MCF 10A (cell line): ENCODE measurements at regions not wholly inside any gene's neighbourhood (a gene's known extent, or its start where the extent isn't known, plus 50 kb on each side); places are given as distances from the start of the nearest gene placed in this dataset.
A peak's percentile ranks its signal among the peaks of the same experiment; 100 is the strongest.

Experiments used
- BruUV-seq: library from RNA; stranded (reverse); fragments of 400-500 nt; replicated peaks from 2 replicates; lab custom pipeline; 2021; lab: Mats Ljungman, UMichigan
- CTCF ChIA-PET: fragments of 300-600 bp; sonication (Branson Sonifier 250); formaldehyde crosslinking; extraction: SDS; loops from one replicate; lab custom pipeline; 2021; ENCODE audit warnings: antibody characterized with exemption, inconsistent platforms; lab: Yijun Ruan, JAX
- POLR2A ChIA-PET: fragments of 300-600, 350-650 bp; sonication (Branson Sonifier 250); formaldehyde crosslinking; extraction: SDS; loops from one replicate; lab custom pipeline; 2020; ENCODE audit warnings: antibody characterized with exemption, inconsistent platforms; lab: Yijun Ruan, JAX
- DNase-seq: peaks from one replicate; pipeline ENCODE4 v3.0.0-alpha.2; 2018; ENCODE audit not compliant: unreplicated experiment
- H3K27ac Mint-ChIP-seq: one replicate; pipeline ENCODE4 v1.8.0; 2022; ENCODE audit warnings: mild to moderate bottlenecking, low read depth, mixed read lengths; ENCODE audit not compliant: unreplicated experiment
- H3K27me3 Mint-ChIP-seq: one replicate; pipeline ENCODE4 v1.8.0; 2022; ENCODE audit warnings: mixed read lengths; ENCODE audit not compliant: insufficient read depth, unreplicated experiment
- H3K36me3 Mint-ChIP-seq: one replicate; pipeline ENCODE4 v1.8.0; 2022; ENCODE audit warnings: mild to moderate bottlenecking, moderate library complexity, mixed read lengths; ENCODE audit not compliant: insufficient read depth, unreplicated experiment
- H3K4me1 Mint-ChIP-seq: one replicate; pipeline ENCODE4 v1.8.0; 2022; ENCODE audit warnings: mixed read lengths; ENCODE audit not compliant: insufficient read depth, unreplicated experiment
- H3K4me3 Mint-ChIP-seq: one replicate; pipeline ENCODE4 v1.8.0; 2022; ENCODE audit warnings: mild to moderate bottlenecking, moderate library complexity, mixed read lengths; ENCODE audit not compliant: unreplicated experiment
- H3K9me3 Mint-ChIP-seq: one replicate; pipeline ENCODE4 v1.8.0; 2022; ENCODE audit warnings: mixed read lengths; ENCODE audit not compliant: unreplicated experiment
- CTCF ChIP-seq: fragments of 200-600 bp; IDR thresholded peaks from one replicate; pipeline ENCODE4 v1.8.0; 2022; ENCODE audit warnings: antibody characterized with exemption, mild to moderate bottlenecking; ENCODE audit not compliant: unreplicated experiment
- intact Hi-C: fragments of 100-400 bp; cut with micrococcal nuclease; formaldehyde crosslinking; loops from 2 replicates; pipeline ENCODE4 v1.14.1; 2022

GRCh38 chr14:34087571-34087970 lies 136.7 kb upstream of the EGLN3 start:
- POLR2A ChIA-PET = no interaction called here
- H3K27me3 Mint-ChIP-seq = no peaks in the 10 kb centered on the region
- no TSS peak for BruUV-seq
- H3K9me3 Mint-ChIP-seq = peaks cover 7% of the 10 kb centered on the region
- H3K36me3 Mint-ChIP-seq = peaks cover 7% of the 10 kb centered on the region
- CTCF ChIA-PET = interaction anchor here (1.1 to 4.8 kb wide), 2 partner anchors 11 to 213 kb away, joined by 3 to 28 read pairs; no protein-coding TSS in a partner anchor
- intact Hi-C loops = no loop called here
- no peak overlapping the region for H3K4me3 Mint-ChIP-seq
- no peak for TF ChIP-seq CTCF
- no peak for DNase-seq
- H3K27ac Mint-ChIP-seq = no peak overlapping the region
- H3K4me1 Mint-ChIP-seq = no peaks in the 10 kb centered on the region

- POLR2A ChIA-PET = interaction anchor here (1.5 kb wide), 1 partner anchor 9 kb away, joined by 3 read pairs; no protein-coding TSS in a partner anchor
- peaks cover 7% of the 10 kb centered on the region for H3K9me3 Mint-ChIP-seq
- CTCF ChIA-PET = interaction anchor here (0.7 to 4.8 kb wide), 4 partner anchors 11 to 27 kb away, joined by 3 to 28 read pairs (median 6); no protein-coding TSS in a partner anchor
- no TSS peak for BruUV-seq
- no peak for TF ChIP-seq CTCF
- no peaks in the 10 kb centered on the region for H3K27me3 Mint-ChIP-seq
- H3K4me3 Mint-ChIP-seq = no peak overlapping the region
- peaks cover 6% of the 10 kb centered on the region for H3K4me1 Mint-ChIP-seq
- no peak for DNase-seq
- H3K36me3 Mint-ChIP-seq = peaks cover 7% of the 10 kb centered on the region
- intact Hi-C loops = no loop called here
- no peak overlapping the region for H3K27ac Mint-ChIP-seq
These were observed 135.4 kb upstream of the EGLN3 start for GRCh38 chr14:34086223-34086757.

- DNase-seq = no peak
- Mint-ChIP-seq H3K4me1 (peaks cover 12% of the 10 kb centered on the region), H3K9me3 (peaks cover 7% of the 10 kb centered on the region), H3K36me3 (peaks cover 7% of the 10 kb centered on the region), H3K4me3 (no peak overlapping the region), H3K27me3 (no peaks in the 10 kb centered on the region), H3K27ac (peak overlapping the region; percentile 12)
- intact Hi-C loops = no loop called here
- ChIA-PET POLR2A (interaction anchor here (1.5 kb wide), 1 partner anchor 10 kb away, joined by 3 read pairs; no protein-coding TSS in a partner anchor), CTCF (interaction anchor here (1.0 to 4.8 kb wide), 3 partner anchors 11 to 26 kb away, joined by 3 to 28 read pairs (median 5); no protein-coding TSS in a partner anchor)
- TF ChIP-seq CTCF = no peak
- no TSS peak for BruUV-seq
These were observed 134.8 kb upstream of the EGLN3 start for GRCh38 chr14:34085695-34086094.

- no peak overlapping the region for H3K4me3 Mint-ChIP-seq
- no peaks in the 10 kb centered on the region for H3K9me3 Mint-ChIP-seq
- peak; percentile 64 for DNase-seq
- no TSS peak for BruUV-seq
- H3K27me3 Mint-ChIP-seq = no peaks in the 10 kb centered on the region
- POLR2A ChIA-PET = interaction anchor here (0.6 to 2.3 kb wide), 7 partner anchors 12 to 242 kb away, joined by 3 to 9 read pairs (median 4); no protein-coding TSS in a partner anchor
- TF ChIP-seq CTCF = no peak
- H3K4me1 Mint-ChIP-seq = peaks cover 15% of the 10 kb centered on the region
- peaks cover 7% of the 10 kb centered on the region for H3K36me3 Mint-ChIP-seq
- H3K27ac Mint-ChIP-seq = peak overlapping the region; percentile 5
- CTCF ChIA-PET = interaction anchor here (0.6 to 3.7 kb wide), 10 partner anchors 16 to 241 kb away, joined by 3 to 34 read pairs (median 4); no protein-coding TSS in a partner anchor
- intact Hi-C loops = no loop called here
These were observed 130.8 kb upstream of the EGLN3 start for GRCh38 chr14:34081576-34082136.
